ENCODE measurements at regions not wholly inside any gene's neighbourhood (a gene's known extent, or its start where the extent isn't known, plus 50 kb on each side); places are given as distances from the start of the nearest gene placed in this dataset.
A peak's percentile ranks its signal among the peaks of the same experiment; 100 is the strongest.

DNA sequence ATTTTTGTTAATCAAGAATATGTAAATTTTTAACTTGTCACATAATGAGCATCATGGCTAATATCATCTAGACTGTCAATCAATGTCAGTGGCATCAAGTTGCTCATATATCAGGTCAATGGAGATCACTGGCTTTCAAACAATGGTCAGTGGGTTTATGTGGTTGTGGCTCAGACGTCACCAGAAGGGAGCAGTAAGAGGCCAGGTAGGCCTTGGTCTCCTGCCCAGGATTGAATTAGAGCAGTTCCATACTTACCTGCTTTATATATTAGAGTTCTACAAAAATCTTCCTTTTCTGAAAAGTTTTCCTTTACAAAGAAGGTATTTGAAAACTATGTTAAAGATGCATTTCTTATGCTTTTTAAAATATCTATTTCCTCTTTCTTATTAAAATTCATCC is 206.3 kb upstream of the B3GALT2 start:
- TF ChIP-seq CTCF (IDR thresholded peaks at IDR 0.05; ENCODE audit: low read length): peak; percentile 31; the same call in 1 of the 2 replicates
- no peak for TF ChIP-seq EZH2 (IDR thresholded peaks at IDR 0.05; ENCODE audit: borderline replicate concordance, low read length)
